ENCODE measurements at regions not wholly inside any gene's neighbourhood (a gene's known extent, or its start where the extent isn't known, plus 50 kb on each side); places are given as distances from the start of the nearest gene placed in this dataset.

DNA sequence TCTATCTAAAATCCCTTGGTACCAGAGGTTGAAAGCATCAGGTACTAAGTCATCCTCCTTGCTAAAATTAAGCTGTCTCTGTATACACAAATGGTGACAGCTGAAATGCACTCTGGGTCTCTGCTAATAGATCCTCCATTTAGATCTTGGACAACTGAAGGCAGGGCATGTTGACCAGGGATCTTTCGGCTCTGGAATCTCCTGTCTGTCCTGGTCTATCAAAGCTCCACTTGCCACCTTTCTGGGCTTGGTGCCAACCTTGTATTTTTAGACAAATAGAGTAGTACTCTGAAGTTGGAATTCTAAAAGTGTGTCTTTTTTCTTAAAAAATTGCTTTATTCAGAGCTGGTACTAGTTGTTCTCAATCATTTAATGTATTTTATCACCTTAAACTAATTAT is 135.2 kb upstream of the HMHB1 start:
- Histone ChIP-seq H2AK5ac (ENCODE audit: low read depth, low read length) (no peak overlapping the region), H3K23ac (ENCODE audit: insufficient read length) (no peak overlapping the region), H2BK12ac (ENCODE audit: low read depth, low read length) (no peak overlapping the region), H4K91ac (replicated peaks; ENCODE audit: insufficient read length, low read length) (no peak overlapping the region), H3K79me1 (ENCODE audit: low read depth, low read length) (no peaks in the 10 kb centered on the region), H3K9ac (replicated peaks in 1 of 4; ENCODE audit: extremely low read depth in 1 of 4, low read depth in 3 of 4, low read length in 3 of 4) (no peak overlapping the region), H4K20me1 (replicated peaks in 1 of 2; ENCODE audit: control insufficient read depth in 1 of 2, insufficient read depth in 2 of 2, low read length in 2 of 2) (no peaks in the 10 kb centered on the region), H3K4ac (replicated peaks; ENCODE audit: insufficient read length, low read depth, low read length) (no peak overlapping the region), H3K36me3 (ENCODE audit: control insufficient read depth in 2 of 4, insufficient read depth in 4 of 4, low read length in 3 of 4) (no peaks in the 10 kb centered on the region), H4K5ac (ENCODE audit: insufficient read length, low read depth, low read length) (no peak overlapping the region), H3K56ac (replicated peaks; ENCODE audit: insufficient read length, low read depth, low read length) (no peak overlapping the region), H3K9me3 (ENCODE audit: insufficient read depth in 2 of 2, low read depth in 1 of 2, low read length in 1 of 2) (no peaks in the 10 kb centered on the region; a peak in 1 of 4 replicates), H3K4me1 (replicated peaks in 1 of 4; ENCODE audit: control insufficient read depth in 3 of 4, insufficient read depth in 4 of 4, low read length in 3 of 4) (no peaks in the 10 kb centered on the region), H3K4me2 (ENCODE audit: insufficient read depth in 1 of 2, low read depth in 2 of 2, low read length in 2 of 2) (no peak overlapping the region), H3K14ac (ENCODE audit: insufficient read length) (no peak overlapping the region), H3K27me3 (replicated peaks in 1 of 4; ENCODE audit: control insufficient read depth in 3 of 4, extremely low read depth in 1 of 4, insufficient read depth in 3 of 4, low read length in 3 of 4) (no peaks in the 10 kb centered on the region), H2BK5ac (ENCODE audit: low read depth, low read length) (no peak overlapping the region), H3K23me2 (ENCODE audit: low read depth, low read length) (no peaks in the 10 kb centered on the region), H3K4me3 (ENCODE audit: extremely low read depth in 1 of 4, insufficient read depth in 2 of 4, low read depth in 3 of 4, low read length in 4 of 4) (no peak overlapping the region), H3K18ac (ENCODE audit: extremely low read depth, low read length) (no peak overlapping the region), H2BK120ac (replicated peaks; ENCODE audit: low read depth, low read length) (no peak overlapping the region), H4K8ac (ENCODE audit: extremely low read depth, insufficient read depth, low read length) (no peak overlapping the region), H3K79me2 (ENCODE audit: control insufficient read depth in 1 of 2, insufficient read depth in 2 of 2, low read length in 2 of 2) (no peaks in the 10 kb centered on the region), H2BK20ac (ENCODE audit: low read length) (no peak overlapping the region), H2BK15ac (ENCODE audit: low read length) (no peak overlapping the region), H3K27ac (ENCODE audit: low read depth, low read length) (no peak overlapping the region), H2AFZ (ENCODE audit: low read length) (no peak overlapping the region)
- FAIRE-seq (no peak), DNase-seq (ENCODE audit: low read depth in 1 of 2, low spot score in 2 of 2) (no peak)
- WGBS, 2 experiments (ENCODE audit: extremely low coverage in 1 of 2, insufficient coverage in 1 of 2, insufficient read length in 1 of 2, insufficient replicate concordance in 2 of 2, low coverage in 1 of 2, low lambda C conversion rate in 2 of 2, missing lambda C conversion rate in 1 of 2): 100% methylated on average over 1 of the region's 1 CpG; no CpG with 5 or more reads in 1 of the 2 experiments
- ChIA-PET CTCF (ENCODE audit: partially characterized antibody) (interaction anchor here (1.2 kb wide), 1 partner anchor 148 kb away, joined by 5 read pairs; no protein-coding TSS in a partner anchor), POLR2A (ENCODE audit: partially characterized antibody) (no interaction called here)
- TF ChIP-seq NRF1 (IDR thresholded peaks at IDR 0.05; ENCODE audit: low read depth, low read length) (no peak), KDM1A (IDR thresholded peaks at IDR 0.05; ENCODE audit: borderline replicate concordance, low read length) (no peak), SP2 (IDR thresholded peaks at IDR 0.05; ENCODE audit: low read length) (no peak), CTBP2 (IDR thresholded peaks at IDR 0.05; ENCODE audit: borderline replicate concordance, insufficient read depth, insufficient read length, low read length) (no peak), SIN3A (conservative IDR thresholded peaks at IDR 0.05 in 1 of 2, IDR thresholded peaks at IDR 0.05 in 1 of 2; ENCODE audit: low read depth in 1 of 2, low read length in 2 of 2) (no peak), BRCA1 (IDR thresholded peaks at IDR 0.05; ENCODE audit: low read depth, low read length) (no peak), SRF (IDR thresholded peaks at IDR 0.05; ENCODE audit: low read depth, low read length) (no peak), POLR2AphosphoS5 (IDR thresholded peaks at IDR 0.05; ENCODE audit: low read depth, low read length) (no peak), CBX5 (IDR thresholded peaks at IDR 0.05; ENCODE audit: low read depth, low read length) (no peak), NANOG (IDR thresholded peaks at IDR 0.05; ENCODE audit: insufficient read depth, low read depth, low read length, poor library complexity, severe bottlenecking) (no peak), TEAD4 (IDR thresholded peaks at IDR 0.05; ENCODE audit: low read depth, low read length) (no peak), SIX5 (IDR thresholded peaks at IDR 0.05; ENCODE audit: low read depth, low read length) (no peak), SAP30 (IDR thresholded peaks at IDR 0.05; ENCODE audit: insufficient read depth, insufficient replicate concordance, low read length) (no peak)
- TF ChIP-seq, protein P1, sequence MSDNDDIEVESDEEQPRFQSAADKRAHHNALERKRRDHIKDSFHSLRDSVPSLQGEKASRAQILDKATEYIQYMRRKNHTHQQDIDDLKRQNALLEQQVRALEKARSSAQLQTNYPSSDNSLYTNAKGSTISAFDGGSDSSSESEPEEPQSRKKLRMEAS (IDR thresholded peaks at IDR 0.05): no peak
